ENCODE measurements at regions not wholly inside any gene's neighbourhood (a gene's known extent, or its start where the extent isn't known, plus 50 kb on each side); places are given as distances from the start of the nearest gene placed in this dataset.

GRCh38 chr16:6280055-6280454 is 1052.6 kb upstream of the RBFOX1 start:
- no peak for TF ChIP-seq CTCF (IDR thresholded peaks at IDR 0.05; ENCODE audit: insufficient read depth, low read length, poor library complexity, severe bottlenecking)
- TF ChIP-seq EZH2phosphoT487 (conservative IDR thresholded peaks at IDR 0.05; ENCODE audit: low read length) = no peak

Measured in SU-DHL-6 (cell line).